ENCODE measurements at regions not wholly inside any gene's neighbourhood (a gene's known extent, or its start where the extent isn't known, plus 50 kb on each side); places are given as distances from the start of the nearest gene placed in this dataset.
"Not testable (repeated sequence)": the region's sequence is repeated elsewhere in the genome, so short reads cannot be mapped to it uniquely, and the experiment has no call there.

GRCh38 chr18:56489893-56490292 lies 148.5 kb downstream of the TXNL1 start:
- H3K36me3 ChIP-seq (ENCODE audit: control insufficient read depth, insufficient read depth, low read length): no peaks in the 10 kb centered on the region
- H3K27me3 ChIP-seq (ENCODE audit: control insufficient read depth, insufficient read depth, low read length): no peaks in the 10 kb centered on the region
- no peak overlapping the region for H3K9ac ChIP-seq (ENCODE audit: low read depth, low read length)
- H3K9me3 ChIP-seq (ENCODE audit: control insufficient read depth, insufficient read depth, low read length): no peaks in the 10 kb centered on the region
- H3K27ac ChIP-seq (ENCODE audit: low read depth, low read length): no peak overlapping the region
- H3K4me3 ChIP-seq (ENCODE audit: low read depth, low read length): no peak overlapping the region
- no peaks in the 10 kb centered on the region for H3K4me1 ChIP-seq (ENCODE audit: control insufficient read depth, insufficient read depth, low read length)

DNA sequence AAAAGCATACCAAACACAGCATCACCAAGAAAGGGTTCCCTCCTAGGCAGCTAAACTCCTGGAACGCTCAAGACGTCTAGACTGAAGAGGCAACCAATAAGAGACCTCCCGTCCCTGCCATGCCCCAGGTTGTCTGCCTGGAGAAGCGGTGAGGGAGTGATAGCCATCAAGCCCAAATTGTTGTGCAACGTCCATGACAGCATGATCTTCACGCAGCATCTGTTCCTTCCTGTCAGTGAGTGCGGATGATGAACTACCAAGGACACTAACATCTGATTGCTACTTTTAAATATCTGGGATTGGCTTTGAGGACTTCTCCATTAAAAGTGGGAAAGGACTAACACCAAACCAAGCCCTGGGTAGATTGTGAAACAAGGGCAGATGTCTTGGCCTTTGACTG lies 149.7 kb downstream of the TXNL1 start:
- H3K27ac ChIP-seq (ENCODE audit: low read depth, low read length): no peak overlapping the region
- no peaks in the 10 kb centered on the region for H3K36me3 ChIP-seq (ENCODE audit: control insufficient read depth, insufficient read depth, low read length)
- H3K9ac ChIP-seq (ENCODE audit: low read depth, low read length): no peak overlapping the region
- no peaks in the 10 kb centered on the region for H3K27me3 ChIP-seq (ENCODE audit: control insufficient read depth, insufficient read depth, low read length)
- no peaks in the 10 kb centered on the region for H3K4me1 ChIP-seq (ENCODE audit: control insufficient read depth, insufficient read depth, low read length)
- no peak overlapping the region for H3K4me3 ChIP-seq (ENCODE audit: low read depth, low read length)
- no peaks in the 10 kb centered on the region for H3K9me3 ChIP-seq (ENCODE audit: control insufficient read depth, insufficient read depth, low read length)

GRCh38 chr18:56487801-56488200 lies 150.6 kb downstream of the TXNL1 start:
- Histone ChIP-seq H3K4me3 (ENCODE audit: low read depth, low read length) (no peak overlapping the region), H3K4me1 (ENCODE audit: control insufficient read depth, insufficient read depth, low read length) (no peaks in the 10 kb centered on the region), H3K36me3 (ENCODE audit: control insufficient read depth, insufficient read depth, low read length) (no peaks in the 10 kb centered on the region), H3K27ac (ENCODE audit: low read depth, low read length) (no peak overlapping the region), H3K27me3 (ENCODE audit: control insufficient read depth, insufficient read depth, low read length) (no peaks in the 10 kb centered on the region), H3K9me3 (ENCODE audit: control insufficient read depth, insufficient read depth, low read length) (no peaks in the 10 kb centered on the region), H3K9ac (ENCODE audit: low read depth, low read length) (no peak overlapping the region)

DNA sequence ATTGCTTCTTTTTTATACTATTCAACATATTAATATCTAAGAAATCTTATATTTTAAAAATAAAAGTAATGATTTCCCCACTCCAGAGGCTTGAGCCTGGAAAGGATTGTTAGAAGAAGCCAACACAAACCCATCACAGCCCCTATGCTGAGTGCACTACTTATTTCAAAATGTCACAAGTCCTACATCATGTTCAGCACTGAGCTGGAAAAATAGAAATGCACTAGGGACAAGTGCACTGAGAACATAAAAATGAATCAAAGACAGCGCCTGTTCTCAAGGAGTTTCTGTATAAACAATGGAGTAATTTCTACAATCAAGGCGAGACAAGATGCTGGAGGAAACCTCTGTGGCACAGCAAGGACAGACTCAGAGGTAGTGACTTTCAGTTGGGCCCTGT lies 155.0 kb downstream of the TXNL1 start:
- Histone ChIP-seq H3K9me3 (ENCODE audit: control insufficient read depth, insufficient read depth, low read length) (no peaks in the 10 kb centered on the region), H3K4me1 (ENCODE audit: control insufficient read depth, insufficient read depth, low read length) (no peaks in the 10 kb centered on the region), H3K27ac (ENCODE audit: low read depth, low read length) (no peak overlapping the region), H3K36me3 (ENCODE audit: control insufficient read depth, insufficient read depth, low read length) (no peaks in the 10 kb centered on the region), H3K4me3 (ENCODE audit: low read depth, low read length) (no peak overlapping the region), H3K9ac (ENCODE audit: low read depth, low read length) (no peak overlapping the region), H3K27me3 (ENCODE audit: control insufficient read depth, insufficient read depth, low read length) (no peaks in the 10 kb centered on the region)

GRCh38 chr18:56482813-56483212 lies 155.6 kb downstream of the TXNL1 start:
- H3K27ac ChIP-seq (ENCODE audit: low read depth, low read length): not testable (repeated sequence)

DNA sequence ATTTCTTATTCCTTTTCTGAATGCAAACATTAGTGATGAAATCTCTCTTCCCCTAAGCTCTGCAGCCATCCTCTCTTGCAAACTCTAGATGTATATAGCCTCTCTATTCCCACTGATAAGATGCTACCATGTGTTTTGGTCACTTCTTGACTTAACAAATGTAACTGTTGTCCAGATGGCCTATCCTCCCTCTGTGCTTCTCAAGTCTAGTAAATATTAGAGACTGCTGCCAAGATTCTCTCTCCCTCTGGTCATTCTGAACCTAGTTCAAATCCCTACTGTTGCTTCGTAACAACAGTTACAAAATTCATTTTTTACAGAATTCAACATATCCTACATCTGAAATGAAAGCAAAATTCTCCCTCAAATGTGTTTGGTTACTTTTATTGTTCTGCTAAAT lies 156.6 kb downstream of the TXNL1 start:
- no peaks in the 10 kb centered on the region for H3K36me3 ChIP-seq (ENCODE audit: control insufficient read depth, insufficient read depth, low read length)
- no peak overlapping the region for H3K9ac ChIP-seq (ENCODE audit: low read depth, low read length)
- no peaks in the 10 kb centered on the region for H3K27me3 ChIP-seq (ENCODE audit: control insufficient read depth, insufficient read depth, low read length)
- H3K9me3 ChIP-seq (ENCODE audit: control insufficient read depth, insufficient read depth, low read length): no peaks in the 10 kb centered on the region
- H3K4me3 ChIP-seq (ENCODE audit: low read depth, low read length): no peak overlapping the region
- no peaks in the 10 kb centered on the region for H3K4me1 ChIP-seq (ENCODE audit: control insufficient read depth, insufficient read depth, low read length)
- no peak overlapping the region for H3K27ac ChIP-seq (ENCODE audit: low read depth, low read length)

More at GRCh38 chr18:56482813-56483212, 155.6 kb downstream of the TXNL1 start:
- not testable (repeated sequence) for H3K4me3 ChIP-seq (ENCODE audit: low read depth, low read length); H3K9ac ChIP-seq (ENCODE audit: low read depth, low read length); H3K36me3 ChIP-seq (ENCODE audit: control insufficient read depth, insufficient read depth, low read length); H3K27me3 ChIP-seq (ENCODE audit: control insufficient read depth, insufficient read depth, low read length); H3K4me1 ChIP-seq (ENCODE audit: control insufficient read depth, insufficient read depth, low read length); H3K9me3 ChIP-seq (ENCODE audit: control insufficient read depth, insufficient read depth, low read length)

DNA sequence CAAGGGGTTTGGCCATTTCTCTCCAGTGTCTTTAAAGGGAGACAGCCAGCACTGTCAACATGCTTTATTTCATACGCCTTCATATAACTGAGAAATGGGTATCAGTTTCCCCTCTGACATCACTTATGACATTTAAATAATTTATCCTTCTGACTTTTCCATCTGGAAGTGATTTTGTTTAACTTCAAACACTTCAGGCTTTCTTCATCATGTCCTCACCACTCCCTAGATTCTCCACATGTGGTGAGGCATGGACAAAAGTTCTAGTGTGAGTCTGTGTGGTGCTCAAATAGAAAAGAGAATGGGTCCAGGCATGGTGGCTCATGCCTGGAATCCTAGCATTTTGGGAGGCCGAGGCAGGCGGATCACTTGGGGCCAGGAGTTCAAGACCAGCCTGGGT lies 158.6 kb downstream of the TXNL1 start:
- H3K9ac ChIP-seq (ENCODE audit: low read depth, low read length): no peak overlapping the region
- H3K4me1 ChIP-seq (ENCODE audit: control insufficient read depth, insufficient read depth, low read length): no peaks in the 10 kb centered on the region
- no peaks in the 10 kb centered on the region for H3K27me3 ChIP-seq (ENCODE audit: control insufficient read depth, insufficient read depth, low read length)
- no peak overlapping the region for H3K4me3 ChIP-seq (ENCODE audit: low read depth, low read length)
- no peak overlapping the region for H3K27ac ChIP-seq (ENCODE audit: low read depth, low read length)
- no peaks in the 10 kb centered on the region for H3K9me3 ChIP-seq (ENCODE audit: control insufficient read depth, insufficient read depth, low read length)
- H3K36me3 ChIP-seq (ENCODE audit: control insufficient read depth, insufficient read depth, low read length): no peaks in the 10 kb centered on the region

DNA sequence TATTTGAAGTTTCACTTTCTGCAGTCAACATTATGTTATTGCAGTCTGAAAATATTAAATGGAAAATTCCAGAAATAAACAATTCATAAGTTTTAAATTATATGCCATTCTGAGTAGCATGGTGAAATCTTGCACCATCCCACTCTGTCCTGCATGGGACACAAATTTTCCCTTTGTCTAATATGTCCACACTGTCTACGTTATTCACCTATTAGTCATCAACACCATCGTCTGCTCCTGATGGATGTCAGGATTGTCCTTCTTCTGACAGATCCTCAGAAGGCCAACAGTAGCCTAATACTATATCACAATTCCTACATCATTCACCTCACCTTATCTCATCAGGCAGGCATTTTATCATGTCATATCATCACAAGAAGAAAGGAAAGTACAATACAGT lies 163.1 kb downstream of the TXNL1 start:
- Histone ChIP-seq H3K27me3 (ENCODE audit: control insufficient read depth, insufficient read depth, low read length) (no peaks in the 10 kb centered on the region), H3K4me3 (ENCODE audit: low read depth, low read length) (no peak overlapping the region), H3K9me3 (ENCODE audit: control insufficient read depth, insufficient read depth, low read length) (no peaks in the 10 kb centered on the region), H3K4me1 (ENCODE audit: control insufficient read depth, insufficient read depth, low read length) (no peaks in the 10 kb centered on the region), H3K9ac (ENCODE audit: low read depth, low read length) (no peak overlapping the region), H3K36me3 (ENCODE audit: control insufficient read depth, insufficient read depth, low read length) (no peaks in the 10 kb centered on the region), H3K27ac (ENCODE audit: low read depth, low read length) (no peak overlapping the region)

DNA sequence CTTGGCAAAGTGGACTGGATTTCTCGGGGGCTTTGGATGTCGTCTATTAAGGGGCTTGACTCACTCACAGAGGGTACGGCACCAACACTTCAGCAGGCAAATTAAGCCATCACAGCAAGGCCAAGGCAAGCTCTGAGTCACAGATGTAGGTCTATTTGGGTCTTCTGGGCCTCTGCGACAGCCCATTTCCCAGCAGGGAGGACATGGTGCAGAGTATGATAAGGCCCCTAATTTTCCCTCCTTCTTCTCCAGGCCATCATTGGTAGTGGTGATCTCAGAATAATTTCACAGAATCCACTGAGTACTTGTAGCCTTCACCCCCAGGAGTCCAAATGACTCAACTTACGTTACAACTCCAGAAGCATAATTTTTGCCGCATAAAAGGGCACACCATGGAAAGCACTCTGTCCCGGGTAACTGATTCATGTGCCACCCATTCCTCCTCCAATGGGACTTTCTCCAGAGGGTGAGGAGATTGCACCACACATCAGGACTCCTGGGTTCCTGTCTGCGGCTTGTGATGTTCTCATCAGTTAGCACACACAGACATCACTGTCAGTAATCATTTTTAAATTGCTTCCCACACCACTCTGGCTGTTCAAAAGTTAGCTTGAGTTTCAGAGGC lies 164.9 kb downstream of the TXNL1 start:
- Histone ChIP-seq H3K9me3 (ENCODE audit: control insufficient read depth, insufficient read depth, low read length) (no peaks in the 10 kb centered on the region), H3K9ac (ENCODE audit: low read depth, low read length) (no peak overlapping the region), H3K27me3 (ENCODE audit: control insufficient read depth, insufficient read depth, low read length) (no peaks in the 10 kb centered on the region), H3K4me3 (ENCODE audit: low read depth, low read length) (no peak overlapping the region), H3K4me1 (ENCODE audit: control insufficient read depth, insufficient read depth, low read length) (no peaks in the 10 kb centered on the region), H3K27ac (ENCODE audit: low read depth, low read length) (no peak overlapping the region), H3K36me3 (ENCODE audit: control insufficient read depth, insufficient read depth, low read length) (no peaks in the 10 kb centered on the region)

- no peak overlapping the region for H3K4me3 ChIP-seq (ENCODE audit: low read depth, low read length)
- no peaks in the 10 kb centered on the region for H3K36me3 ChIP-seq (ENCODE audit: control insufficient read depth, insufficient read depth, low read length)
- no peaks in the 10 kb centered on the region for H3K4me1 ChIP-seq (ENCODE audit: control insufficient read depth, insufficient read depth, low read length)
- no peak overlapping the region for H3K27ac ChIP-seq (ENCODE audit: low read depth, low read length)
- H3K9ac ChIP-seq (ENCODE audit: low read depth, low read length): no peak overlapping the region
- H3K9me3 ChIP-seq (ENCODE audit: control insufficient read depth, insufficient read depth, low read length): peaks cover 3% of the 10 kb centered on the region; the same call in 1 of the 2 replicates
- no peaks in the 10 kb centered on the region for H3K27me3 ChIP-seq (ENCODE audit: control insufficient read depth, insufficient read depth, low read length)
Measured at GRCh38 chr18:56470406-56471351, 167.7 kb downstream of the TXNL1 start.

DNA sequence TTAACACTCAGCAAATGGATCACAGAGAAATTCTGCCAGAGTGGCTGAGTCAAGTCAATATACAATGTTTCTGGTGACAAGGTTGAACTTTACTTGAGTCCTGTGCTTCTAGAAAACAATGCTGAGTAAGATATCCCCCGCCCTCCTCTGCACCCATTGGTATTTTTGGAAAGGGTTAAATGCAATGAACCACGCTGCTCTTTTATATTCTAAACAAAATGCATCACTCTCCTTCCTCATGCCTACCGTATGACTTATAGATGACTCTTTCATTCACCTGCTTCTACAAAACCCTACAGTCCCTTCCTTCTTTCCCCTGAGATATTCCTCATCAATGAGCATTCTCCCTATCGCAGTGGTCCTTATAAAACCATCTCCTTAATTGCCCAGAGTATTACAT lies 168.8 kb downstream of the TXNL1 start:
- Histone ChIP-seq H3K4me3 (ENCODE audit: low read depth, low read length) (no peak overlapping the region), H3K4me1 (ENCODE audit: control insufficient read depth, insufficient read depth, low read length) (no peaks in the 10 kb centered on the region), H3K27me3 (ENCODE audit: control insufficient read depth, insufficient read depth, low read length) (no peaks in the 10 kb centered on the region), H3K27ac (ENCODE audit: low read depth, low read length) (no peak overlapping the region), H3K36me3 (ENCODE audit: control insufficient read depth, insufficient read depth, low read length) (no peaks in the 10 kb centered on the region), H3K9me3 (ENCODE audit: control insufficient read depth, insufficient read depth, low read length) (peaks cover 14% of the 10 kb centered on the region), H3K9ac (ENCODE audit: low read depth, low read length) (no peak overlapping the region)

All from HUES48 (cell line).